HFFc6 (cell line): ENCODE measurements at regions not wholly inside any gene's neighbourhood (a gene's known extent, or its start where the extent isn't known, plus 50 kb on each side); places are given as distances from the start of the nearest gene placed in this dataset.

Experiments used
- DNase-seq: peaks from one replicate; pipeline ENCODE4 v3.0.0-alpha.2; 2018
- H3K27ac Mint-ChIP-seq: 2 replicates; pipeline ENCODE4 v1.8.0; 2020; ENCODE audit warnings: mild to moderate bottlenecking, mixed read lengths
- H3K27me3 Mint-ChIP-seq: 2 replicates; pipeline ENCODE4 v1.8.0; 2021; ENCODE audit warnings: mild to moderate bottlenecking, moderate library complexity, mixed read lengths; ENCODE audit not compliant: insufficient read depth
- H3K36me3 Mint-ChIP-seq: 2 replicates; pipeline ENCODE4 v1.8.0; 2021; ENCODE audit warnings: low read depth, mixed read lengths
- H3K4me1 Mint-ChIP-seq: 2 replicates; pipeline ENCODE4 v1.8.0; 2020; ENCODE audit warnings: low read depth, mixed read lengths
- H3K4me3 Mint-ChIP-seq: 2 replicates; pipeline ENCODE4 v1.8.0; 2020; ENCODE audit warnings: mild to moderate bottlenecking, moderate library complexity, mixed read lengths
- H3K9me3 Mint-ChIP-seq: 2 replicates; pipeline ENCODE4 v1.8.0; 2020; ENCODE audit warnings: mild to moderate bottlenecking, mixed read lengths
- TF ChIP-seq, protein P1 (sequence below): fragments of 200-600 bp; sonication (generic); IDR thresholded peaks from 2 replicates; pipeline ENCODE4 v1.5.0; 2021; ENCODE audit warnings: antibody characterized with exemption, mild to moderate bottlenecking

GRCh38 chr5:74916831-74917710, 50.9 kb upstream of the FAM169A start:
- DNase-seq = peak; percentile 5
- H3K4me3 Mint-ChIP-seq = no peak overlapping the region
- H3K36me3 Mint-ChIP-seq = no peaks in the 10 kb centered on the region
- peaks cover 10% of the 10 kb centered on the region for H3K27me3 Mint-ChIP-seq
- peaks cover 14% of the 10 kb centered on the region for H3K4me1 Mint-ChIP-seq
- H3K9me3 Mint-ChIP-seq = no peaks in the 10 kb centered on the region
- H3K27ac Mint-ChIP-seq = no peak overlapping the region
- TF ChIP-seq, protein P1, sequence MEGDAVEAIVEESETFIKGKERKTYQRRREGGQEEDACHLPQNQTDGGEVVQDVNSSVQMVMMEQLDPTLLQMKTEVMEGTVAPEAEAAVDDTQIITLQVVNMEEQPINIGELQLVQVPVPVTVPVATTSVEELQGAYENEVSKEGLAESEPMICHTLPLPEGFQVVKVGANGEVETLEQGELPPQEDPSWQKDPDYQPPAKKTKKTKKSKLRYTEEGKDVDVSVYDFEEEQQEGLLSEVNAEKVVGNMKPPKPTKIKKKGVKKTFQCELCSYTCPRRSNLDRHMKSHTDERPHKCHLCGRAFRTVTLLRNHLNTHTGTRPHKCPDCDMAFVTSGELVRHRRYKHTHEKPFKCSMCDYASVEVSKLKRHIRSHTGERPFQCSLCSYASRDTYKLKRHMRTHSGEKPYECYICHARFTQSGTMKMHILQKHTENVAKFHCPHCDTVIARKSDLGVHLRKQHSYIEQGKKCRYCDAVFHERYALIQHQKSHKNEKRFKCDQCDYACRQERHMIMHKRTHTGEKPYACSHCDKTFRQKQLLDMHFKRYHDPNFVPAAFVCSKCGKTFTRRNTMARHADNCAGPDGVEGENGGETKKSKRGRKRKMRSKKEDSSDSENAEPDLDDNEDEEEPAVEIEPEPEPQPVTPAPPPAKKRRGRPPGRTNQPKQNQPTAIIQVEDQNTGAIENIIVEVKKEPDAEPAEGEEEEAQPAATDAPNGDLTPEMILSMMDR = no peak
